ENCODE measurements at regions not wholly inside any gene's neighbourhood (a gene's known extent, or its start where the extent isn't known, plus 50 kb on each side); places are given as distances from the start of the nearest gene placed in this dataset.

DNA sequence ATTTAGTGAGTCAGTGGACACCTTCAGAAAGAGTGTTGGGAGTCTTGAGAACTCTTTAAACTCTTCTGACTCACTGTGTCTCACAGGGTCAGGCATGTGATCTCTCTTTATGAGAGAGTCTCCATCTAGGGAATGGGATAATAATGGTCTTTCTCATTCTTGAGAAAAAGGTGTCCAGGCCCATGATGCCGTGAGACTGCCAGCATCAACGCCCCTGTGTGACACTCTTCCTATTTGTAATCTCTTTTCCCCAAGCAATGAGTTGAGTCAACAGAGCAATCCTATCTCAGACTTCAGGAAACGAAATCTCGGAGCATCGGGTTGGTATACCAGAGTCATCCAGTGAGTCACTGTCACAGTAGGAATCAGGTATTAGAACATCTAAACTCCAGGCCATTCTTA, 82.3 kb upstream of the BMP2 start:
- 99% methylated on average over 5 of the region's 5 CpGs; no CpG with 5 or more reads in 1 of the 2 experiments for WGBS, 2 experiments (ENCODE audit: extremely low coverage in 1 of 2, insufficient coverage in 1 of 2, insufficient read length in 1 of 2, insufficient replicate concordance in 2 of 2, low coverage in 1 of 2, low lambda C conversion rate in 2 of 2, missing lambda C conversion rate in 1 of 2)
- H2BK5ac ChIP-seq (ENCODE audit: low read depth, low read length) = no peak overlapping the region
- DNase-seq (ENCODE audit: low read depth in 1 of 2, low spot score in 2 of 2) (no peak), FAIRE-seq (no peak)
- H4K8ac ChIP-seq (ENCODE audit: extremely low read depth, insufficient read depth, low read length) = no peak overlapping the region
- H2BK15ac ChIP-seq (ENCODE audit: low read length) = no peak overlapping the region
- no peak overlapping the region for H3K4ac ChIP-seq (replicated peaks; ENCODE audit: insufficient read length, low read depth, low read length)
- H4K91ac ChIP-seq (replicated peaks; ENCODE audit: insufficient read length, low read length) = no peak overlapping the region
- CTCF ChIA-PET (ENCODE audit: partially characterized antibody) = no interaction called here
- no peak overlapping the region for H3K18ac ChIP-seq (ENCODE audit: extremely low read depth, low read length)
- no peak overlapping the region for H3K56ac ChIP-seq (replicated peaks; ENCODE audit: insufficient read length, low read depth, low read length)
- no peaks in the 10 kb centered on the region for H3K4me1 ChIP-seq (replicated peaks in 1 of 4; ENCODE audit: control insufficient read depth in 3 of 4, insufficient read depth in 4 of 4, low read length in 3 of 4)
- H2BK20ac ChIP-seq (ENCODE audit: low read length) = no peak overlapping the region
- H3K79me1 ChIP-seq (ENCODE audit: low read depth, low read length) = no peaks in the 10 kb centered on the region
- H3K27me3 ChIP-seq (replicated peaks in 1 of 4; ENCODE audit: control insufficient read depth in 3 of 4, extremely low read depth in 1 of 4, insufficient read depth in 3 of 4, low read length in 3 of 4) = no peaks in the 10 kb centered on the region
- POLR2A ChIA-PET (ENCODE audit: partially characterized antibody) = no interaction called here
- no peak overlapping the region for H3K4me2 ChIP-seq (ENCODE audit: insufficient read depth in 1 of 2, low read depth in 2 of 2, low read length in 2 of 2)
- no peak overlapping the region for H2AK5ac ChIP-seq (ENCODE audit: low read depth, low read length)
- no peaks in the 10 kb centered on the region for H3K36me3 ChIP-seq (ENCODE audit: control insufficient read depth in 2 of 4, insufficient read depth in 4 of 4, low read length in 3 of 4)
- H3K23me2 ChIP-seq (ENCODE audit: low read depth, low read length) = no peaks in the 10 kb centered on the region
- no peak overlapping the region for H3K4me3 ChIP-seq (ENCODE audit: extremely low read depth in 1 of 4, insufficient read depth in 2 of 4, low read depth in 3 of 4, low read length in 4 of 4)
- no peak overlapping the region for H4K5ac ChIP-seq (ENCODE audit: insufficient read length, low read depth, low read length)
- H2BK120ac ChIP-seq (replicated peaks; ENCODE audit: low read depth, low read length) = no peak overlapping the region
- no peak overlapping the region for H2BK12ac ChIP-seq (ENCODE audit: low read depth, low read length)
- H4K20me1 ChIP-seq (replicated peaks in 1 of 2; ENCODE audit: control insufficient read depth in 1 of 2, insufficient read depth in 2 of 2, low read length in 2 of 2) = no peaks in the 10 kb centered on the region
- no peak overlapping the region for H3K14ac ChIP-seq (ENCODE audit: insufficient read length)
- no peak overlapping the region for H3K27ac ChIP-seq (ENCODE audit: low read depth, low read length)
- H2AFZ ChIP-seq (ENCODE audit: low read length) = no peak overlapping the region
- H3K9ac ChIP-seq (replicated peaks in 1 of 4; ENCODE audit: extremely low read depth in 1 of 4, low read depth in 3 of 4, low read length in 3 of 4) = no peak overlapping the region
- H3K79me2 ChIP-seq (ENCODE audit: control insufficient read depth in 1 of 2, insufficient read depth in 2 of 2, low read length in 2 of 2) = no peaks in the 10 kb centered on the region
- TF ChIP-seq EZH2 (IDR thresholded peaks at IDR 0.05; ENCODE audit: low read depth, low read length, severe bottlenecking) = no peak
- H3K9me3 ChIP-seq (ENCODE audit: insufficient read depth in 2 of 2, low read depth in 1 of 2, low read length in 1 of 2) = no peaks in the 10 kb centered on the region
- no peak overlapping the region for H3K23ac ChIP-seq (ENCODE audit: insufficient read length)
